ENCODE measurements at regions not wholly inside any gene's neighbourhood (a gene's known extent, or its start where the extent isn't known, plus 50 kb on each side); places are given as distances from the start of the nearest gene placed in this dataset.

DNA sequence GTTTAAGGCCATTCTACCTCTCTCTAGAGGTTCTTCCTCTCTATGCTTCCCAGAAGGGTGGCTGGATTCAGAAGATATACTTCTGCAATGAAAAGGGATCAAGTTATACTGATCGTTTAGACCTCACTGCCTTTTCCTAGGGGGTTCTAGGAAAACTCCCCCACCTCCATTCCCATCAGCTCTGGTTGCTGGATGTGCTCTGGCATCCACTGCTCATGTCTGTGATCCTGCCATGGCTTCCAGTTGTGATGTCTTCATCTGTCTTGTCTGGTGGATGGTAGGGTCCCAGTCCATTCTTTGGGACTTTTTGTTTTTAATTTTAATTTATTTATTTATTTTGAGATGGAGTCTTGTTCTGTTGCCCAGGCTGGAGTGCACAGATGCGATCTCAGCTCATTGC lies 118.4 kb downstream of the BTBD3 start:
- TF ChIP-seq POLR2A (IDR thresholded peaks at IDR 0.05): no peak
- TF ChIP-seq, protein P1, sequence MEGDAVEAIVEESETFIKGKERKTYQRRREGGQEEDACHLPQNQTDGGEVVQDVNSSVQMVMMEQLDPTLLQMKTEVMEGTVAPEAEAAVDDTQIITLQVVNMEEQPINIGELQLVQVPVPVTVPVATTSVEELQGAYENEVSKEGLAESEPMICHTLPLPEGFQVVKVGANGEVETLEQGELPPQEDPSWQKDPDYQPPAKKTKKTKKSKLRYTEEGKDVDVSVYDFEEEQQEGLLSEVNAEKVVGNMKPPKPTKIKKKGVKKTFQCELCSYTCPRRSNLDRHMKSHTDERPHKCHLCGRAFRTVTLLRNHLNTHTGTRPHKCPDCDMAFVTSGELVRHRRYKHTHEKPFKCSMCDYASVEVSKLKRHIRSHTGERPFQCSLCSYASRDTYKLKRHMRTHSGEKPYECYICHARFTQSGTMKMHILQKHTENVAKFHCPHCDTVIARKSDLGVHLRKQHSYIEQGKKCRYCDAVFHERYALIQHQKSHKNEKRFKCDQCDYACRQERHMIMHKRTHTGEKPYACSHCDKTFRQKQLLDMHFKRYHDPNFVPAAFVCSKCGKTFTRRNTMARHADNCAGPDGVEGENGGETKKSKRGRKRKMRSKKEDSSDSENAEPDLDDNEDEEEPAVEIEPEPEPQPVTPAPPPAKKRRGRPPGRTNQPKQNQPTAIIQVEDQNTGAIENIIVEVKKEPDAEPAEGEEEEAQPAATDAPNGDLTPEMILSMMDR (IDR thresholded peaks at IDR 0.05): no peak

Measured in body of pancreas (tissue), 4 donors.